Left cardiac atrium (tissue), 4 donors: ENCODE measurements at regions not wholly inside any gene's neighbourhood (a gene's known extent, or its start where the extent isn't known, plus 50 kb on each side); places are given as distances from the start of the nearest gene placed in this dataset.
"Not testable (repeated sequence)": the region's sequence is repeated elsewhere in the genome, so short reads cannot be mapped to it uniquely, and the experiment has no call there.

Source experiments
- ATAC-seq, 2 donors: fragments of 200-7000 bp; cut with Tn5 transposase; one replicate each; pipeline ENCODE4 v1.9.1; 2020; ENCODE audit warnings: mild to moderate bottlenecking in 2 of 2, moderate library complexity in 2 of 2
- DNase-seq: peaks from one replicate; pipeline ENCODE4 v3.0.0-alpha.2; 2020
- intact Hi-C, 2 donors: fragments of 100-400 bp; cut with DNase I; formaldehyde crosslinking; loops; one replicate each; pipeline versions ENCODE4 v1.14.1 to v1.15.1; 2022 to 2023
- donor health status: DM: no; HTN: yes; CAD: no.
- donor health status: DM: no; HTN: yes; CAD: no; lungs with severe emphysema.
- donor health status: DM: yes; HTN: yes; CAD: no.
- donor health status: Dilated cardiomyopathy.

DNA sequence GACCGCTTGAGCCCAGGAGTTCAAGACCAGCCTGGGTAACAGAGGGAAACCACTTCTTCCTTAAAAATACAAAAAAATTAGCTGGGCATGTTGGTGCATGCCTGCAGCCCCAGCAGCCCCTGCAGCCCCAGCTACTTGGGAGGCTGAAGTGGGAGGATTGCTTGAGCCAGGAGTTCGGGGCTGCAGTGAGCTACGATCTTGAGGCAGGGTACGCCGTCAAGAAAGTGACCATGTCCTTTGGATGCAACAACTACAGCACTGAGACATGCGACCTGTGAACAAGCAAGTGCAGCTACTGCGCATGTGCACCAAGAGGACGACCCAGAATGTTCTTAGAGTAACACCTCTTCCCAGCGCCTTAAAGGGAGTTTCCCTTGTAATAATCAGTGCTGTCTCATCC, 66.6 kb upstream of the ZNF479 start:
- intact Hi-C loops: no loop called here
- ATAC-seq (no peak), DNase-seq (no peak)

DNA sequence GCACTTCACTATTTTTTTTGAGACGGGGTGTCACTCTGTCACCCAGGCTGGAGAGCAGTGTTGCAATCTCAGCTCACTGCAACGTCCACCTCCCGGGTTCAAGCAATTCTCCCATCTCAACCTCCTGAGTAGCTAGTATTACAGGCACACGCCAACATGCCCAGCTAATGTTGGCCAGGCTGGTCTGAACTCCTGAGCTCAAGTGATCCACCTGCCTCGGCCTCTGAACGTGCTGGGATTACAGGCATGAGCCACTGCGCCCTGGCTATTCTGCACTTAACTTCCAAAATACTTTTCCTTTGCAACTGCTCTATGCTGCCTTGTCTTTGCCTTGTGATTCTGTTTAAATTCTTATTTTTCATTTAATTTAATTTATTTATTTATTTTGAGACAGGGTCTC, 67.0 kb upstream of the ZNF479 start:
- DNase-seq: no peak
- intact Hi-C loops: no loop called here
- ATAC-seq: no peak

DNA sequence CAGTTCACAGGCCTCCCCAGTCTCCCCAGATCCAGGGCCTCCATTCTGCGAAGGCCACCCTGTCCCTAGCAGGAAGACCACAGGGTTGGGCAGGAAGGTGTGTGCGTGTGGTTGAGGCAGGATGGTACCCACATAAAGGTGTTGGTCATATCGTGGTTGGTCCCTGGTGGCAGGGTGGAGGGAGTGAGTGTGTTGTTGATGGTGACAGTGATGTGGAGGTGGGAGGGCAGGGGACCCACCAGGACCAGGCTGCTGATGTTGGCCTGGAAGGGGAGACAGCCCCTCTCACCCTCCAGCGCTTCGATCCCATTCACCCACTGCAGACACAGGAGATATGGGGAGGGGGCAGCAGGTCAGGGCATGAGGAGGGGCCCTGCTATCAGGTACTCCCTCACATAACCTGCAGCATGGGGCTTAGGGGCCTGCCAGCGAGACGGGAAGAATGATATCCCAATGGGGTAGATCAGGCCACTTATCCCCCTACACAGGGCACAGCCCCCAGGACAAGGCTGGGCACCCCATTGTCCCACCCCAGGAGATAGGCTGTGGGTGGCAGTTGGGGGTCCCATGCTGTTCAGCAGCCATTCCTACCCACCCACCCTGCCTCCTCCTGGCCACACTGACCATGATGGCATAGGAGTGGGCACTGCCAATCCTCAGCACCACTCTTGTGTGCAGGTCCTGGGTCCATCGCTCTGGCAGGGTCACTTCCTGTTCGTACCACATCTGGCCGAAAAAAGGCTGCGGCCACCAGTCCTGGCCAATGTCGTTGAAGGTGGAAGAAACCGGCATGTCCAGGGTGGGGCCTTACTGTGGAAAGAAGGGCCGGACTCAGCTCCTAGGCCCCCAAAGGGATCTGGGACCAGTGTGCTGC, 69.0 kb upstream of the ZNF479 start:
- DNase-seq (no peak), ATAC-seq (no peak)
- intact Hi-C loops: no loop called here

DNA sequence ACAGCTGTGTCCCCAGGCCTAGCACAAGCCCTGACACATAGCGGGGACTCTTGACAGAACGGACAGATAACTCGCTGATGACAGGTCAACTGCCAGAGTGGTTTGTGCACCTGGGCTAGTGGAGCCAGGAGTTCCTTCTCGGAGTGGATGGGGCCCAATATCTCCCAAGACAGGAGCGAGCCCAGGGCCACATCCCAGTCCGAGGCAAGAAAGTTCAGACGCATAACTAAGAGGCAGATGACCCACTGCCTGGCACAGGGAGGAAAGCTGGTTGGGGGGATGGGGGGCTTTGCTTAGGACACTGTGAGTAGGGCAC, 69.6 kb upstream of the ZNF479 start:
- ATAC-seq: no peak
- intact Hi-C loops: no loop called here
- DNase-seq: no peak

DNA sequence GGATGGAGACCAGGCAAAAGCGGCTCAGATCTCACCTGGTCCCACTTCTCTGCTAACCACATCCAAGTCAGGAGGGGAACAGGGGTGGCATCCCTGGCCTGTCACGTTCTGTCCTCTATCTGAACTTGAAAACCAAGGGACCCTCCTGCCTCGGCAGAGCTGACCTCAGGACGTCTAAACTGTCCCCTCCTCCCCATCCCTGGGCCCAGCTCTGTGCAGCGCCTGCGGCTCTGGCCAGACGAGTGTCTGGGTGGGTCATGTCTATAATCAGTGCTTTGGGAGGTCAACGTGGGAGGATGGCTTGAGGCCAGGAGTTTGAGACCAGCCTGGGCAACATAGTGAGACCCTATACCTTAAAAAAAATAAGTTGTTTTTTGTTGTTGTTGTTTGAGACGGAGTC, 70.0 kb upstream of the ZNF479 start:
- DNase-seq (no peak), ATAC-seq (no peak)
- intact Hi-C loops: no loop called here

DNA sequence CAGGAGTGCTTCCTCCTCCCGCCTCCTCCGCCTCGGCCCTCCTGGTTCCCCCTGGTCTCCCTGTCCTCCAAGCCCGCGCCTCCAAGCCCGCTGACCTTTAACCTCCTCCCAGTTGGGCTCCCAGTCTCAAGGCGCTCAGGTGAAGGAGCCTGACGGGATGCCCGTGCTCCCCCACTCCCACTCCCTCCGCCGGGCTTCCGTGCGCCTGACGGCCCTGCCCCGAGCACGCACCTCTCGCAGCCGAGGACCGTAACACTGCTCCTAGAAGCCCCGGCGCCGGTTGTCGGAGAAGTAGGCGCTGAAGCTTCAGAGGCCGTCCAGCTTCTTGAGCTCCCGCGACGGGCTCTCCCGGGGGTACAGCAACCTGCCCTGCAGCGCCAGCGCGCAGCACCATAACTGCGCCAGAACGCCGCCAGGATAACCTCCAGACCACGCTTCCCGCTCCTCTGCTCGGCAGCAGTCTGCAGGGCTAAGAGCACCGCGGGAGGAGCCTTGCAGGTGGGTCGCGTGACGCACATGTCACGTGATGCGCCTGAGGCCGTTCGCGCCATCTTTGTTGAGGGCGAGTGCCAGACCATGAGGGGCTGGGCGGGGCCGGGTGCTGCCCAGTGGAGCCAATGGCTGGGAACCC, 71.0 kb upstream of the ZNF479 start:
- DNase-seq: no peak
- no peak for ATAC-seq
- intact Hi-C loops: no loop called here

DNA sequence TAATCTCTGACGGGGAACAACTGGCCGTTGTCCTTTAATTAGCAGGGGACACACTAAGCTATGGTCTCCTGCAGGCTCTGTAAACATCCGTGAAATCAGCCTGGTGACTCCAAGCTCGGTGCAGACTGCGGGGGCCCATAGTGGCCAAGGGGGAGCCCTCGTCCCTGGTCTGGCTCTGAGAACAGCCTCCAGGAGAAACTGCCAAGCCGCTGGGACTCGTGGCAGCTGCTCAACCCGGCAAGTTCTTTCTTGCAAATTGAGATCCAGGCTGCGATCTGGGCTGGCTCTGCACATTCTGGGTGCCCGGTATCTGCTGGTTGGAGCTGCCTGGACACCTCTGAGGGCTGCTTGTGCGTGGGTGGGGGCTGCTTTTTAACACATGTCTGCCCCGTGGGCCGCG, 71.6 kb upstream of the ZNF479 start:
- DNase-seq, ATAC-seq, intact Hi-C loops: not testable (repeated sequence)

DNA sequence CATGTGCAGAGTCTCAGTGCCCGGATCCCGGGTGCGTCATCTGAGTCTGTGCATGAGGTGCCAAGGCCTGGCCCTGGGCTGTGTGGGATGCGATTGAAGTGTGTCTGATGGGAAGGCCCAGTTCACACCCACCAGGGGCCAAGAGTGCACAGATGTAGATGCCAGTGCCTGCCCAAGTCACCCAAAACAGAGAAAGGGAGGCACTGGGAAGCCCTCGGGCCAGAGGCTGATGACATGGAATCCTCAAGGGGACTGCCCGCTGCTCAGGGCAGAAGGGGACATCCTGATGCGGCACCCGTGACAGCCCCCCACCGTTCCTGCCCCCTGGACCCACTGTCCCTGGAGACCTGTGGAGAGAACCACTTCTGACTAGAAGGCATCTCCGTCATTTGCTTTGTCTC, 72.2 kb upstream of the ZNF479 start:
- intact Hi-C loops: no loop called here
- ATAC-seq: no peak
- DNase-seq: no peak

DNA sequence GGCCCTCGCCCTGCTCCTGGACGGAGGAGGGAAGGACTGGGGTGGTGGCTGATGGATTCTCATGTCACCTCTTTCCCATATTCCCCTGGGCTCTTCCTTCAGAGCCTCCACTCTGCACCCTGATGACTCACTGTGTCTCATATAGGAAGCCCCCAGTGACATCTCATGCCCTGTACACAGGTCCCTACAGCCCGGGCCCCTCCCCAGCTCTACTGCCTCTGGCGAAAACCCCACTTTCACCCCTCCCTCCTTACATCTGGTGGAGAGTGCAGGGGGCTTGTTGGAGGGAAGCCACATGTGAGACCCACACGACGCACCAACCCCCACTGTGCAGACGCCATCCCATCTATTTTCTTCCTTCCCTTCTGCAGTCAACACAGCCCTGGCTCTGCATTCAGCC, 72.8 kb upstream of the ZNF479 start:
- intact Hi-C loops: no loop called here
- ATAC-seq (no peak), DNase-seq (no peak)

DNA sequence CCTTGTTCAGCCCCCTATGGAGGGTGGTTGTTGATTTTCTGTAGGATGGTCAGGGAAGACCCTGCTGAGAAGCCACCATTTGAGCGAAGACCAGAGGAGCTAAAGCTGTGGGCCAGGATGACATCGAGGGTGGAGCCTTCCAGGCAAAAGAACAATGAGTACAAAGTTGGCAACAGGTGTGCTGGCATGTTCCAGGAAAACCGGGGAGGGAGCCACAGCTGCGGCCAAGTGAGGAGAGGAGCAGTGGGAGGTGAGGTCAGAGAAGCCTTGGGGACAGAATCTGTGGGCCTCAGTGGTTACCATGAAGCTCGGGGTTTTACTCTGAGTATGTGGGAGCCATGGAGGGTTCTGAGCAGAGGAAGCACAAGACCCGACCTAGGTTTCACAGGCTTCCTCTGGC, 75.6 kb upstream of the ZNF479 start:
- ATAC-seq: no peak

DNA sequence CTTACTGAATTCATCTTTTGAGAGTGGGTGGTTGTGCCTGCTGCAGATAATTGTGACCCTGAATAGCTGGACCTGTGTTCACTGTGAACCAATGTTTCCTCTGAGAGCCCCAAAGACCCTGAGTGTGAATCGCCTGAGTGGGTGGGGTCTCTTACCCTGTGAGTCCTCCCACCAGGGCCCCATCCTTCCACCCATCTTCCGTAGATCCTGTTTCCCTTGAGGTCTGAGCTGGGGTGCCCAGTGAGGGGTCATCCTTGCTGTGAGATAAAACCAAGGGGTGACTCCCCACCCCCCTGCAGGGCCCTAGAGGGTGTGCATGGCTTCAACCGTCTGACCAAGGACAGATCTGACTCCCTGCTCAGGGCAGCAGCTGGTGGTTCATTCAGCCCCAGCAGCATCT, 78.0 kb upstream of the ZNF479 start:
- no peak for ATAC-seq

More for the DNA sequence above, 75.6 kb upstream of the ZNF479 start:
- intact Hi-C loops: no loop called here
- DNase-seq: no peak

DNA sequence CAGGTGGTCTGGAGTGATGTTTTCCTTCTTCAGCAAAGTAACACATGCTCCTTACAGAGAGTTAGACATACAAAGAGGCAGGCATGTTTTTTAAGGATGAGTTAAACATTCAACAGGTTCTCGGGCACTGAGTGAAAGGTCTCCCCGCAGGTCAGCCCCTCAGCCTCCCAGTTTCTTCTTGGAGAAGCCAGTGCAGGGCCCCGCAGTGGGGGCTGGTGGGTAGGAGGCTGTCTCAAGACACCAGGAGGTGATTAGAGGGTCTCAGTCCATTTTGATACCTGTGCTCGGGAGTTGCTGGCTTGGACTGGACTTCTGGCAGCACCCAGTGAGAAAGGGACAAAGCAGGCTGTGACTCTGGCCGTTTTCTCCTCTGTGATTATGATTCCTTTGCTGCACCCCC, 78.6 kb upstream of the ZNF479 start:
- ATAC-seq: no peak
- intact Hi-C loops: no loop called here
- no peak for DNase-seq

More for the DNA sequence above, 78.0 kb upstream of the ZNF479 start:
- intact Hi-C loops: no loop called here
- no peak for DNase-seq

DNA sequence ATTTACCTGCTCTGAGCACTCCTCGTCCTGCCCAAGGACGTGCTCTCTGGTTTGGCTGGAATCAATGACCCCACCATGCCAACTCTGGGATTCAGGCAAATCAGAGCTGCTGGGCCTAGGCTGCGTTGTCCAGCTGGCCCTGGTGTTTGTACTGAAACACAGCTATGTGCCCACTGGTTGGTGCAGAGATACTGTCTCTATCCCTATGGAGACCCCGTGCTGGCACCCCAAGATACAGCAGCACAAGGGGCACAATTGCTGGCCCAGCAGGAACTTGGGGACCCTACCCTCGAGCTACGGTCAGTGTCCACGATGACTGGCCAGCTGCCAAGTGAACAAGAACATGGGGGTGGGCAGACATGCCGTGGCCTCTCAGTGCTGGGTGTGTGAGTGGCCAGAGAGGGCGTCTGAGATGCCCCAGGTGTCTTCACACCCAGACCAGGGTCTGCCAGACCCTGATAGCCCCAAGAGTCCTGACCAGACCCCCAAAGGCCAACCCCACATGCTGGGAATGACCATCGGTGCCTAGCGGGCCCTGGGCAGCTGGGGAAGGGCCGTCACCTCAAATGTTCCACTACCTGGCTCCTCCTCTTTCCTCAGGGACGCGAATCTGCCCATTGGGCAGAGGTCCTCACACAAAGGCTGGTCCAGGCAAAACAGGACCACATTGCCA, 79.3 kb upstream of the ZNF479 start:
- ATAC-seq: no peak
- DNase-seq: no peak
- intact Hi-C loops: no loop called here

DNA sequence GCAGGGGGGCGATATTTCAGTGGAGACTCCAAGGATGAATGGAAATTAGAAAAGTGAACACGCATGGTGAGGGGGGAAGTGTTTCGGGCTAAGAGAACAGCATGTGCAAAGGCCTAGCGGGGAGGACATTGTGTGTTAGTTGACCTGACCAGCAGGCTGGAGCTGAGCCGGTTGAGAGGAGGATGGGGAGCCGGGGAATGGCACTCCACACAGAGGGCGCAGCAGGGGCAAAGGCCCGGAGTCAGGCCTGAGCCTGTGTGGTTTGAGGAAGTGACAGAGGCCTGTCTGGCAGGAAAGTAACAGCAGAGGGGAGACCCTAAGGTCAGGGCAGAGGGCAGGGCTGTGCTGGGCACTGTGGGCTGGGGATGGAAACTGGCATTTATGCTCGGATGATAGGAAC, 83.2 kb upstream of the ZNF479 start:
- no peak for ATAC-seq
- intact Hi-C loops: no loop called here
- no peak for DNase-seq

DNA sequence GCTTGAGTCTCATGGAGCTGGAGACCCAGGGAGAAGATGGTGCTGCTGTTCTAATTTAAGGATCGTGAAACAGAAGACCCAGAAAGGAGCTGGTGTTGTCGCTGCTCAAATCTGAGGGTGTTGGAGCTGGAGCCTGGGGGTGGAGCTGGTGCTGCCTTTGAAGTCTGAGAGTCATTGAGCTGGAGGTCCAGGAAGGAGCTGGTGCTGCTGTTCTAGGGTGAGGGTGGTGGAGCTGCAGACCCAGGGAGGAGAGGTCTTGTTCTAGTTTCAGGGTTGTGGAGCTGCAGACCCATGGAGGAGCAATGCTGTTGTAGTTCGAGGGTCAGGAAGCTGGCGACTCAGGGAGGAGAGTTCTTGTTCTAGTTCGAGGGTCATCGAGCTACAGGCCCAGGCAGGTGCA, 84.1 kb upstream of the ZNF479 start:
- DNase-seq: no peak
- no peak for ATAC-seq
- intact Hi-C loops: no loop called here

DNA sequence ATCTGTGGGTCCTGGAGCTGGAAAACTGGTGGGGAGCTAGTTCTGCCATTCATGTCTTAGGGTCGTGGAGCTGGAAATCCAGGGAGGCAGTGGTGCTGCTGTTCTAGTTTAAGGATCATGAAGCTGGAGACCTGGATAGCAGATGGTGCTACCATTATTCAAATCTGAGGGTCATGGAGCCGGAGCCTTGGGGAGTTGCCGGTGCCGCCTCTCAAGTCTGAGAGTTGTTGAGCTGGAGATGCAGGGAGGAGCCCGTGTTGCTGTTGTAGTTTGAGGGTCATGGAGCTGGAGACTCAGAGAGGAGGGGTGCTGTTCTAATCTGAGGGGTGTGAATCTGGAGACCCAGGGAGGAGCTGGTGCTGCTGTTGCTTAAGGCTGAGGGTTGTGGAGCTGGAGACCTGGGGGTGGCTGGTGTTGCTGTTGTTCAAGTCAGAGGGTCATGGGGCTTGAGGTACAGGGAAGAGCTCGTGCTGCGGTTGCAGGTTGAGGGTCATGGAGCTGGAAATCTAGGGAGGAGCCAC, 86.0 kb upstream of the ZNF479 start:
- intact Hi-C loops: no loop called here
- no peak for ATAC-seq

DNA sequence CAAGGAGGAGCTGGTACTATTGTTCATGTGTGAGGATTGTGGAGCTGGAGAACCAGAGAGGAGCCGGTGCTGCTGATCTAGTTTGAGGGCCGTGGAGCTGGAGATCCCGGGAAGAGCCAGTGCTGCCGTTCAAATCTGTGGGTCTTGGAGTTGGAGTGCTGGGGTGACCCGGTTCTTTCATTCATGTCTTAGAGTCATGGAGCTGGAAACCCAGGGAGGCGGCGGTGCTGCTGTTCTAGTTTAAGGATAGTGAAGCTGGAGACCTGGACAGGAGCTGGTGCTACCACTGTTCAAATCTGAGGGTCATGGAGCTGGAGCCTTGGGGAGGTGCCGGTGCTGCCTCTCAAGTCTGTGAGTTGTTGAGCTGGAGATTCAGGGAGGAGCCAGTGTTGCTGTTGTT, 88.5 kb upstream of the ZNF479 start:
- no peak for DNase-seq
- no peak for ATAC-seq
- intact Hi-C loops: no loop called here

More for the DNA sequence above, 86.0 kb upstream of the ZNF479 start:
- no peak for DNase-seq

DNA sequence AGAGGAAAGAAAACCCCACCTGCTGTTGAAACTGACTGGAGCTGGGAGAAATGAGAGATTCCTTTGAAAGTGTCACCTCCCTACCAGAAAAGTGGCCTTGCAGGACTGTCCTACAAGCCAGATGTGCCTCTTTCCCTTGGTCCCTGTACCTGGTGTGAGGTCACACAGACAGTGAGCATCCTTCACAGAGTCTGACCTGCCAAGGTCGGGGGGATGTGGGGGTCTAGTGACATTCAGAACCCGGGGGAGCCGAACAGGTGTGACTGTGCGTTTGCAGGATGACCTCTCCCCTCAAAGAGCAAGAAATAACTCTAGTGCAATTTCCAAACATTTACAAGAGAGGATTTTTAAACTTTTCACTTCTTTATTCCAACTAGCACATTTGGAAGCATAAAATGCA, 93.4 kb upstream of the ZNF479 start:
- no peak for DNase-seq
- intact Hi-C loops: no loop called here
- ATAC-seq: no peak

DNA sequence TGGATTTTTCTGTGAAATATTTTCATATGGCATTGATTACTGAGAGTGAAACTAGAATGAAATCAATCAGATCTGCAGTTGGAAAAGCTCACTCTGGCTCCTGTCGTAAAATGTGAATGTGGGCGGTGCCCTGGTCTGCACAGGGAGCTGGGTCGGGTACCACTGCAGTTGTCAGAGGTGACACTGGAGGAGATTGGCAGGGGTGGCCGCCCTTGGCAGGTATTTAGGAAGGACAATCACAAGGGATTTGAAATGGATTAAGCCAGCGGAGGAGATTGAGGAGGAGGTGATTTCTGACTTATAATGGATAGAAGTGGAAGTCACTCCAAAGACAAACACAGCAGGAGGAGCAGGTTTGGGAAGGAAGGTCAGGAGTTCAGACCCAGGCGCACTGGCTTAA, 109.0 kb upstream of the ZNF479 start:
- ATAC-seq, intact Hi-C loops: not testable (repeated sequence)

DNA sequence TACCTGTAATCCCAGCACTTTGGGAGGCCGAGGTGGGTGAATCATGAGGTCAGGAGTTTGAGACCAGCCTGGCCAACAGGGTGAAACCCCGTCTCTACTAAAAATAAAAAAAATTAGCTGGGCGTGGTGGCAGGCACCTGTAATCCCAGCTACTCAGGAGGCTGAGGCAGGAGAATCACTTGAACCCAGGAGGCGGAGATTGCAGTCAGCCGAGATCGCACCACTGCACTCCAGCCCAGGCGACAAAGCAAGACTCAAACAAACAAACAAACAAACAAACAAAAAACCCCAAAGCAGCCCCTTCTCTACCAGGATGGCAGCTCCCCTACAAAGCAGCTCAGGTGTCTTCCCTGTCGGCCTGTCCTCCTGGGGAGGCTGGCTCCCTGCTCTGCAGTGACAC, 111.3 kb upstream of the ZNF479 start:
- ATAC-seq, DNase-seq, intact Hi-C loops: not testable (repeated sequence)

More for the DNA sequence above, 109.0 kb upstream of the ZNF479 start:
- not testable (repeated sequence) for DNase-seq
